K562 (cell line): ENCODE measurements at regions not wholly inside any gene's neighbourhood (a gene's known extent, or its start where the extent isn't known, plus 50 kb on each side); places are given as distances from the start of the nearest gene placed in this dataset.

ENCODE experiments used
- ATAC-seq: fragments of 200-7000 bp; cut with Tn5 transposase; 3 replicates; pipeline ENCODE4 v1.9.1; 2020; ENCODE audit warnings: moderate library complexity
- BruUV-seq: library from RNA; stranded (reverse); fragments of 400-500 nt; replicated peaks from 2 replicates; lab custom pipeline; 2021; lab: Mats Ljungman, UMichigan
- CTCF ChIA-PET: fragments of 300-600 bp; formaldehyde crosslinking; extraction: SDS; loops from one replicate; lab custom pipeline; 2021; ENCODE audit warnings: low intra/inter-chr PET ratio; lab: Yijun Ruan, JAX
- POLR2A ChIA-PET: fragments of 300-600, 350-650 bp; sonication (Branson Sonifier 250); formaldehyde crosslinking; extraction: SDS; loops from one replicate; lab custom pipeline; 2021; ENCODE audit warnings: antibody characterized with exemption, inconsistent platforms; lab: Yijun Ruan, JAX
- DNase-seq, 4 experiments: peaks; one replicate each; pipeline versions ENCODE4 v3.0.0 to v3.0.0-alpha.2; 2011 to 2018; ENCODE audit warnings: low spot score in 3 of 4, mixed read lengths in 3 of 4; ENCODE audit errors: extremely low read depth in 1 of 4
- FAIRE-seq: peaks from 2 replicates; lab custom pipeline; 2011; peaks lifted over from hg19 to GRCh38; lab: Jason Lieb, UNC
- H2AFZ ChIP-seq: 2 replicates; pipeline ENCODE4 v1.6.0; 2011; ENCODE audit warnings: low read depth, low read length, control low read depth, inconsistent platforms
- H3K27ac ChIP-seq: fragments of 200-600 bp; 3 replicates; pipeline ENCODE4 v1.8.0; 2011; ENCODE audit warnings: low read depth, mild to moderate bottlenecking, control low read depth, inconsistent platforms, low read length, moderate library complexity, mixed read lengths; ENCODE audit errors: extremely low read depth
- H3K27me3 ChIP-seq, 2 experiments: fragments of 300-600 bp in 1 of 2; 2 replicates in 1 of 2; 3 replicates in 1 of 2; pipeline versions ENCODE4 v1.6.0 to v1.8.0; 2011; ENCODE audit warnings: inconsistent platforms in 2 of 2, low read length in 2 of 2, mild to moderate bottlenecking in 1 of 2, mixed read lengths in 1 of 2, moderate library complexity in 1 of 2; ENCODE audit not compliant: control insufficient read depth in 2 of 2, insufficient read depth in 2 of 2
- H3K36me3 ChIP-seq: fragments of 300-600 bp; 3 replicates; pipeline ENCODE4 v1.8.0; 2011; ENCODE audit warnings: mild to moderate bottlenecking, low read length, inconsistent platforms; ENCODE audit not compliant: control insufficient read depth, insufficient read depth
- H3K4me1 ChIP-seq, 2 experiments: fragments of 200-600 bp in 1 of 2; replicated peaks in 1 of 2; 2 replicates in 1 of 2; 3 replicates in 1 of 2; pipeline versions ENCODE4 v1.5.1 to v1.8.0; 2011; ENCODE audit warnings: inconsistent platforms in 2 of 2, low read length in 2 of 2, mild to moderate bottlenecking in 1 of 2, mixed read lengths in 1 of 2, moderate library complexity in 1 of 2; ENCODE audit not compliant: control insufficient read depth in 2 of 2, insufficient read depth in 2 of 2
- H3K4me2 ChIP-seq: 2 replicates; pipeline ENCODE4 v1.6.1; 2011; ENCODE audit warnings: low read length, control low read depth, inconsistent platforms, mixed read lengths; ENCODE audit not compliant: insufficient read depth
- H3K4me3 ChIP-seq: fragments of 200-600 bp; sonication (generic), shearing (Covaris generic); 2 replicates; pipeline ENCODE4 v1.5.1; 2016; ENCODE audit warnings: control low read depth, inconsistent platforms
- H3K79me2 ChIP-seq: fragments of 200-600 bp; 3 replicates; pipeline ENCODE4 v1.8.0; 2011; ENCODE audit warnings: low read length, inconsistent platforms; ENCODE audit not compliant: control insufficient read depth, insufficient read depth
- H3K9ac ChIP-seq, 2 experiments: 2 replicates each; pipeline versions ENCODE4 v1.6.0 to v1.6.1; 2011; ENCODE audit warnings: low read depth in 2 of 2, low read length in 2 of 2, control low read depth in 1 of 2, inconsistent platforms in 1 of 2, mild to moderate bottlenecking in 1 of 2, mixed read lengths in 1 of 2; ENCODE audit not compliant: insufficient read depth in 1 of 2
- H3K9me1 ChIP-seq: one replicate; pipeline ENCODE4 v1.6.0; 2011; ENCODE audit warnings: inconsistent platforms, mild to moderate bottlenecking, low read length, moderate library complexity; ENCODE audit not compliant: control insufficient read depth, insufficient read depth
- H3K9me3 ChIP-seq: replicated peaks from 2 replicates; pipeline ENCODE4 v1.5.1; 2011; ENCODE audit warnings: low read depth, low read length, inconsistent platforms; ENCODE audit not compliant: control insufficient read depth, insufficient read depth
- H4K20me1 ChIP-seq: replicated peaks from 2 replicates; pipeline ENCODE4 v1.6.1; 2011; ENCODE audit warnings: low read length, inconsistent platforms, mixed read lengths; ENCODE audit not compliant: control insufficient read depth, insufficient read depth
- BHLHE40 ChIP-seq: IDR thresholded peaks from 2 replicates; pipeline ENCODE4 v1.6.1; 2011; ENCODE audit warnings: low read length, improper control_type of control experiment
- CBX1 ChIP-seq: sonication (generic); IDR thresholded peaks from 2 replicates; pipeline ENCODE4 v1.6.1; 2016; ENCODE audit warnings: antibody characterized with exemption, low read depth, mild to moderate bottlenecking
- COPS2 ChIP-seq: fragments of 450-650 bp; conservative IDR thresholded peaks from 2 replicates; pipeline ENCODE4 v1.6.1; 2016; ENCODE audit warnings: mild to moderate bottlenecking, moderate library complexity
- ETS2 ChIP-seq: IDR thresholded peaks from 2 replicates; pipeline ENCODE4 v1.6.1; 2016; ENCODE audit warnings: borderline replicate concordance, missing genetic modification characterization, mild to moderate bottlenecking, moderate library complexity, missing compliant biosample characterization; ENCODE audit not compliant: poor library complexity, severe bottlenecking
- MAFG ChIP-seq: fragments of 450-650 bp; conservative IDR thresholded peaks from 2 replicates; pipeline ENCODE4 v1.6.1; 2016; ENCODE audit warnings: missing genetic modification characterization, missing compliant biosample characterization
- NELFE ChIP-seq: IDR thresholded peaks from 2 replicates; pipeline ENCODE4 v1.6.1; 2011; ENCODE audit warnings: mild to moderate bottlenecking; ENCODE audit not compliant: insufficient read depth, insufficient read length
- POLR2A ChIP-seq: fragments of 450-650 bp; conservative IDR thresholded peaks from 2 replicates; pipeline ENCODE4 v1.6.1; 2016
- TRIM24 ChIP-seq, 2 experiments: fragments of 450-650 bp; IDR thresholded peaks; 2 replicates each; pipeline ENCODE4 v1.6.1; 2016
- ZBTB1 ChIP-seq: sonication (generic); formaldehyde crosslinking; IDR thresholded peaks from 2 replicates; pipeline ENCODE4 v1.8.1; 2023; ENCODE audit warnings: missing genetic modification reagents, low read depth, mild to moderate bottlenecking, borderline replicate concordance
- ZNF584 ChIP-seq: fragments of 200-800 bp; sonication (Bioruptor generic); IDR thresholded peaks from 2 replicates; pipeline ENCODE4 v1.6.1; 2016; ENCODE audit warnings: low read depth, mild to moderate bottlenecking, missing genetic modification characterization, missing compliant biosample characterization
- ZNF764 ChIP-seq: fragments of 250-450 bp; sonication (Bioruptor Pico); IDR thresholded peaks from 2 replicates; pipeline ENCODE4 v1.4.0; 2020; ENCODE audit warnings: low read depth, mild to moderate bottlenecking, moderate library complexity
- in situ Hi-C: fragments of 300-500 bp; cut with MboI; formaldehyde crosslinking; loops from 4 replicates; pipeline ENCODE4 v1.15.0; 2018; ENCODE audit warnings: inconsistent platforms, mixed read lengths
- intact Hi-C: fragments of 100-400 bp; cut with micrococcal nuclease; formaldehyde crosslinking; loops from 2 replicates; pipeline ENCODE4 v1.14.2; 2022
- TF ChIP-seq, protein P1 (sequence below): fragments of 450-650 bp; conservative IDR thresholded peaks from 2 replicates; pipeline ENCODE4 v1.6.1; 2016; ENCODE audit warnings: missing genetic modification characterization, low read depth, mild to moderate bottlenecking, control low read depth, missing compliant biosample characterization
- TF ChIP-seq, protein P2 (sequence below), 2 experiments: fragments of 450-650 bp; formaldehyde crosslinking in 1 of 2; IDR thresholded peaks; 2 replicates each; pipeline versions ENCODE4 v1.4.0 to v1.6.1; 2014 to 2020; ENCODE audit warnings: mild to moderate bottlenecking in 2 of 2, borderline replicate concordance in 1 of 2, low read depth in 1 of 2

DNA sequence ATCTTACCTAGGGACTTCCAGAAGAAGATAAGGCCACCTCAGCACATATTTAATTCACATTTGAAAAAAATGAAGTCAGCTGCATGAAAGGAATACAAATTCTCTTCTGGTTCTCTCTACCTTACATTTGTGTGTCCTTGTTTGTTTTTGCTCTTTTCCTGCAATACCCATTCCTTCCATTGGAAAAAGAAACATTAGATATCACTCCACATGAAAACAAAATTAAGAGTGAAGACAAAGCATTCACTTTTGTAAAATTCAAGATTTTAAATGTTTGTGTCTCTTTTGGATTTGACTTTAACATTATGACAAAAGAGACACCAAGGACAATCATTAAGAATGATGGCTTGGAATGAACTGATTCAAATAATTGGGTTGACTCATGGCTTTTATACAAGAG lies 1351.8 kb downstream of the FSTL5 start:
- no peaks in the 10 kb centered on the region for H3K9me1 ChIP-seq
- CTCF ChIA-PET: no interaction called here
- no peak for FAIRE-seq
- no peaks in the 10 kb centered on the region for H3K79me2 ChIP-seq
- no peak for ATAC-seq
- no peaks in the 10 kb centered on the region for H3K36me3 ChIP-seq
- no peaks in the 10 kb centered on the region for H4K20me1 ChIP-seq
- POLR2A ChIA-PET: no interaction called here
- no peaks in the 10 kb centered on the region for H3K27me3 ChIP-seq
- H2AFZ ChIP-seq: no peak overlapping the region
- in situ Hi-C loops: no loop called here
- no peak for DNase-seq
- no peaks in the 10 kb centered on the region for H3K4me1 ChIP-seq
- intact Hi-C loops: no loop called here
- no TSS peak for BruUV-seq
- no peaks in the 10 kb centered on the region for H3K9me3 ChIP-seq
- no peak overlapping the region for H3K4me2 ChIP-seq
- H3K27ac ChIP-seq: no peak overlapping the region
- no peak overlapping the region for H3K9ac ChIP-seq
- H3K4me3 ChIP-seq: no peak overlapping the region
- TF ChIP-seq, protein P1, sequence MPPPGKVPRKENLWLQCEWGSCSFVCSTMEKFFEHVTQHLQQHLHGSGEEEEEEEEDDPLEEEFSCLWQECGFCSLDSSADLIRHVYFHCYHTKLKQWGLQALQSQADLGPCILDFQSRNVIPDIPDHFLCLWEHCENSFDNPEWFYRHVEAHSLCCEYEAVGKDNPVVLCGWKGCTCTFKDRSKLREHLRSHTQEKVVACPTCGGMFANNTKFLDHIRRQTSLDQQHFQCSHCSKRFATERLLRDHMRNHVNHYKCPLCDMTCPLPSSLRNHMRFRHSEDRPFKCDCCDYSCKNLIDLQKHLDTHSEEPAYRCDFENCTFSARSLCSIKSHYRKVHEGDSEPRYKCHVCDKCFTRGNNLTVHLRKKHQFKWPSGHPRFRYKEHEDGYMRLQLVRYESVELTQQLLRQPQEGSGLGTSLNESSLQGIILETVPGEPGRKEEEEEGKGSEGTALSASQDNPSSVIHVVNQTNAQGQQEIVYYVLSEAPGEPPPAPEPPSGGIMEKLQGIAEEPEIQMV: no peak
- TF ChIP-seq COPS2 (no peak), ZNF764 (CRISPR knock-in tag) (no peak), BHLHE40 (no peak), ZBTB1 (CRISPR knock-in tag) (no peak), POLR2A (no peak), TRIM24 (IDR thresholded peaks at IDR 0.05) (no peak), ZNF584 (CRISPR knock-in tag) (no peak), NELFE (no peak), CBX1 (no peak), ETS2 (tag) (no peak), MAFG (tag) (no peak)
- TF ChIP-seq, protein P2, sequence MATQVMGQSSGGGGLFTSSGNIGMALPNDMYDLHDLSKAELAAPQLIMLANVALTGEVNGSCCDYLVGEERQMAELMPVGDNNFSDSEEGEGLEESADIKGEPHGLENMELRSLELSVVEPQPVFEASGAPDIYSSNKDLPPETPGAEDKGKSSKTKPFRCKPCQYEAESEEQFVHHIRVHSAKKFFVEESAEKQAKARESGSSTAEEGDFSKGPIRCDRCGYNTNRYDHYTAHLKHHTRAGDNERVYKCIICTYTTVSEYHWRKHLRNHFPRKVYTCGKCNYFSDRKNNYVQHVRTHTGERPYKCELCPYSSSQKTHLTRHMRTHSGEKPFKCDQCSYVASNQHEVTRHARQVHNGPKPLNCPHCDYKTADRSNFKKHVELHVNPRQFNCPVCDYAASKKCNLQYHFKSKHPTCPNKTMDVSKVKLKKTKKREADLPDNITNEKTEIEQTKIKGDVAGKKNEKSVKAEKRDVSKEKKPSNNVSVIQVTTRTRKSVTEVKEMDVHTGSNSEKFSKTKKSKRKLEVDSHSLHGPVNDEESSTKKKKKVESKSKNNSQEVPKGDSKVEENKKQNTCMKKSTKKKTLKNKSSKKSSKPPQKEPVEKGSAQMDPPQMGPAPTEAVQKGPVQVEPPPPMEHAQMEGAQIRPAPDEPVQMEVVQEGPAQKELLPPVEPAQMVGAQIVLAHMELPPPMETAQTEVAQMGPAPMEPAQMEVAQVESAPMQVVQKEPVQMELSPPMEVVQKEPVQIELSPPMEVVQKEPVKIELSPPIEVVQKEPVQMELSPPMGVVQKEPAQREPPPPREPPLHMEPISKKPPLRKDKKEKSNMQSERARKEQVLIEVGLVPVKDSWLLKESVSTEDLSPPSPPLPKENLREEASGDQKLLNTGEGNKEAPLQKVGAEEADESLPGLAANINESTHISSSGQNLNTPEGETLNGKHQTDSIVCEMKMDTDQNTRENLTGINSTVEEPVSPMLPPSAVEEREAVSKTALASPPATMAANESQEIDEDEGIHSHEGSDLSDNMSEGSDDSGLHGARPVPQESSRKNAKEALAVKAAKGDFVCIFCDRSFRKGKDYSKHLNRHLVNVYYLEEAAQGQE (IDR thresholded peaks at IDR 0.05; ENCODE audit: borderline replicate concordance): no peak
- TF ChIP-seq, protein P2 (CRISPR knock-in tag; IDR thresholded peaks at IDR 0.05; ENCODE audit: low read depth): no peak
